Thoracic aorta (tissue), 2 donors: ENCODE measurements at regions not wholly inside any gene's neighbourhood (a gene's known extent, or its start where the extent isn't known, plus 50 kb on each side); places are given as distances from the start of the nearest gene placed in this dataset.

Experiments used
- ATAC-seq: fragments of 150-250 bp; one replicate; pipeline ENCODE4 v1.8.0; 2017; ENCODE audit warnings: low read depth; ENCODE audit not compliant: insufficient number of reproducible peaks, low FRiP score
- DNase-seq: peaks from one replicate; pipeline ENCODE4 v3.0.0-alpha.2; 2020; ENCODE audit warnings: low spot score
- H3K27ac ChIP-seq, 2 donors: fragments of 200-600 bp; sonication (generic); 1 replicate in 1 of 2; 2 replicates in 1 of 2; pipeline ENCODE4 v1.5.1; 2016; ENCODE audit warnings: mild to moderate bottlenecking in 2 of 2, moderate library complexity in 2 of 2
- H3K27me3 ChIP-seq: fragments of 200-600 bp; sonication (generic); replicated peaks from 2 replicates; pipeline ENCODE4 v1.6.0; 2016; ENCODE audit warnings: mild to moderate bottlenecking; ENCODE audit not compliant: insufficient read depth
- H3K36me3 ChIP-seq: fragments of 200-600 bp; sonication (generic); one replicate; pipeline ENCODE4 v1.5.1; 2016
- H3K4me1 ChIP-seq, 2 donors: fragments of 200-600 bp; sonication (generic); 1 replicate in 1 of 2; 2 replicates in 1 of 2; pipeline versions ENCODE4 v1.5.1 to v1.6.0; 2016; ENCODE audit warnings: low read depth in 2 of 2, mild to moderate bottlenecking in 1 of 2; ENCODE audit not compliant: control insufficient read depth in 1 of 2
- H3K4me3 ChIP-seq: fragments of 200-600 bp; sonication (generic); 2 replicates; pipeline ENCODE4 v1.5.1; 2016; ENCODE audit warnings: mild to moderate bottlenecking
- H3K9me3 ChIP-seq: fragments of 200-600 bp; sonication (generic); 2 replicates; pipeline ENCODE4 v1.5.1; 2016
- CTCF ChIP-seq: fragments of 200-600 bp; sonication (generic); IDR thresholded peaks from one replicate; pipeline ENCODE4 v1.5.1; 2019; ENCODE audit warnings: antibody characterized with exemption

GRCh38 chr4:184892999-184893398, 67.2 kb upstream of the ACSL1 start:
- no peak overlapping the region for H3K4me3 ChIP-seq
- H3K36me3 ChIP-seq: no peaks in the 10 kb centered on the region
- DNase-seq (no peak), ATAC-seq (no peak)
- no peaks in the 10 kb centered on the region for H3K27me3 ChIP-seq
- TF ChIP-seq CTCF: no peak
- H3K4me1 ChIP-seq: no peaks in the 10 kb centered on the region
- no peak overlapping the region for H3K27ac ChIP-seq
- no peaks in the 10 kb centered on the region for H3K9me3 ChIP-seq

GRCh38 chr4:184893801-184894571, 68.2 kb upstream of the ACSL1 start:
- no peaks in the 10 kb centered on the region for H3K4me1 ChIP-seq
- H3K36me3 ChIP-seq: no peaks in the 10 kb centered on the region
- no peaks in the 10 kb centered on the region for H3K27me3 ChIP-seq
- H3K9me3 ChIP-seq: no peaks in the 10 kb centered on the region
- TF ChIP-seq CTCF: no peak
- ATAC-seq (no peak), DNase-seq (no peak)
- no peak overlapping the region for H3K4me3 ChIP-seq
- no peak overlapping the region for H3K27ac ChIP-seq

- ATAC-seq (no peak), DNase-seq (no peak)
- no peak for TF ChIP-seq CTCF
Observed at GRCh38 chr4:184895012-184895695, 69.4 kb upstream of the ACSL1 start.

GRCh38 chr4:184896868-184897715, 71.3 kb upstream of the ACSL1 start:
- no peaks in the 10 kb centered on the region for H3K36me3 ChIP-seq
- DNase-seq: no peak
- no peak for ATAC-seq
- no peak overlapping the region for H3K27ac ChIP-seq
- H3K9me3 ChIP-seq: no peaks in the 10 kb centered on the region
- no peak overlapping the region for H3K4me3 ChIP-seq
- no peak for TF ChIP-seq CTCF
- no peaks in the 10 kb centered on the region for H3K27me3 ChIP-seq
- H3K4me1 ChIP-seq: no peaks in the 10 kb centered on the region

More at GRCh38 chr4:184895012-184895695, 69.4 kb upstream of the ACSL1 start:
- Histone ChIP-seq H3K27ac (no peak overlapping the region), H3K4me1 (no peaks in the 10 kb centered on the region), H3K9me3 (no peaks in the 10 kb centered on the region), H3K27me3 (no peaks in the 10 kb centered on the region), H3K4me3 (no peak overlapping the region), H3K36me3 (no peaks in the 10 kb centered on the region)

- ATAC-seq: no peak
- no peak for TF ChIP-seq CTCF
- H3K27me3 ChIP-seq: no peaks in the 10 kb centered on the region
- no peak for DNase-seq
- no peaks in the 10 kb centered on the region for H3K36me3 ChIP-seq
- H3K4me1 ChIP-seq: no peaks in the 10 kb centered on the region
- no peak overlapping the region for H3K4me3 ChIP-seq
- no peak overlapping the region for H3K27ac ChIP-seq
- no peaks in the 10 kb centered on the region for H3K9me3 ChIP-seq
Observed at GRCh38 chr4:184897895-184898294, 72.1 kb upstream of the ACSL1 start.
